Adipocyte (in vitro differentiated cells): ENCODE measurements at regions not wholly inside any gene's neighbourhood (a gene's known extent, or its start where the extent isn't known, plus 50 kb on each side); places are given as distances from the start of the nearest gene placed in this dataset.

Experiments used
- DNase-seq: peaks from one replicate; pipeline ENCODE4 v3.0.0-alpha.2; 2015; ENCODE audit warnings: low read depth
- H3K27me3 ChIP-seq: replicated peaks from 2 replicates; pipeline ENCODE4 v1.7.0; 2013; ENCODE audit warnings: mild to moderate bottlenecking, low read length, moderate library complexity; ENCODE audit not compliant: control insufficient read depth, insufficient read depth
- H3K36me3 ChIP-seq: 2 replicates; pipeline ENCODE4 v1.7.0; 2013; ENCODE audit warnings: low read length, mild to moderate bottlenecking, moderate library complexity; ENCODE audit not compliant: control insufficient read depth, insufficient read depth, severe bottlenecking
- H3K4me1 ChIP-seq: 2 replicates; pipeline ENCODE4 v1.7.0; 2013; ENCODE audit warnings: mild to moderate bottlenecking, low read length, moderate library complexity; ENCODE audit not compliant: control insufficient read depth, insufficient read depth
- H3K4me3 ChIP-seq: 2 replicates; pipeline ENCODE4 v1.7.0; 2013; ENCODE audit warnings: mild to moderate bottlenecking, low read length, moderate library complexity
- H3K9ac ChIP-seq: 2 replicates; pipeline ENCODE4 v1.7.0; 2013; ENCODE audit warnings: mild to moderate bottlenecking, low read length, moderate library complexity
- H3K9me3 ChIP-seq: 2 replicates; pipeline ENCODE4 v1.7.0; 2013; ENCODE audit warnings: mild to moderate bottlenecking, low read length, moderate library complexity; ENCODE audit not compliant: control insufficient read depth

GRCh38 chr13:107738004-107738403 is 477.3 kb downstream of the LIG4 start:
- no peaks in the 10 kb centered on the region for H3K4me1 ChIP-seq
- H3K4me3 ChIP-seq, result no peak overlapping the region
- H3K9ac ChIP-seq, result no peak overlapping the region
- no peaks in the 10 kb centered on the region for H3K27me3 ChIP-seq
- DNase-seq, result no peak
- no peaks in the 10 kb centered on the region for H3K36me3 ChIP-seq
- no peaks in the 10 kb centered on the region for H3K9me3 ChIP-seq

- no peaks in the 10 kb centered on the region for H3K36me3 ChIP-seq
- no peaks in the 10 kb centered on the region for H3K27me3 ChIP-seq
- DNase-seq, result no peak
- H3K9me3 ChIP-seq, result no peaks in the 10 kb centered on the region
- no peak overlapping the region for H3K9ac ChIP-seq
- no peaks in the 10 kb centered on the region for H3K4me1 ChIP-seq
- no peak overlapping the region for H3K4me3 ChIP-seq
Measured at GRCh38 chr13:107736731-107737130, 478.6 kb downstream of the LIG4 start.

- Histone ChIP-seq H3K9me3 (no peaks in the 10 kb centered on the region), H3K9ac (no peak overlapping the region), H3K4me3 (no peak overlapping the region), H3K4me1 (no peaks in the 10 kb centered on the region), H3K36me3 (no peaks in the 10 kb centered on the region), H3K27me3 (no peaks in the 10 kb centered on the region)
- DNase-seq, result no peak
Measured at GRCh38 chr13:107736170-107736569, 479.2 kb downstream of the LIG4 start.

GRCh38 chr13:107734891-107735625 is 480.3 kb downstream of the LIG4 start:
- Histone ChIP-seq H3K27me3 (no peaks in the 10 kb centered on the region), H3K9me3 (no peaks in the 10 kb centered on the region), H3K4me3 (no peak overlapping the region), H3K9ac (no peak overlapping the region), H3K36me3 (no peaks in the 10 kb centered on the region), H3K4me1 (no peaks in the 10 kb centered on the region)
- no peak for DNase-seq

GRCh38 chr13:107733276-107733675 is 482.1 kb downstream of the LIG4 start:
- H3K4me3 ChIP-seq, result no peak overlapping the region
- H3K4me1 ChIP-seq, result no peaks in the 10 kb centered on the region
- no peaks in the 10 kb centered on the region for H3K36me3 ChIP-seq
- no peaks in the 10 kb centered on the region for H3K27me3 ChIP-seq
- H3K9ac ChIP-seq, result no peak overlapping the region
- H3K9me3 ChIP-seq, result no peaks in the 10 kb centered on the region
- no peak for DNase-seq

GRCh38 chr13:107730813-107731212 is 484.5 kb downstream of the LIG4 start:
- peak; percentile 86 for DNase-seq
- Histone ChIP-seq H3K4me1 (no peaks in the 10 kb centered on the region), H3K4me3 (no peak overlapping the region), H3K27me3 (no peaks in the 10 kb centered on the region), H3K9me3 (no peaks in the 10 kb centered on the region), H3K36me3 (no peaks in the 10 kb centered on the region), H3K9ac (no peak overlapping the region)

GRCh38 chr13:107721125-107721869 is 494.0 kb downstream of the LIG4 start:
- Histone ChIP-seq H3K4me1 (no peaks in the 10 kb centered on the region), H3K27me3 (no peaks in the 10 kb centered on the region), H3K36me3 (no peaks in the 10 kb centered on the region), H3K9ac (no peak overlapping the region), H3K9me3 (no peaks in the 10 kb centered on the region), H3K4me3 (peak overlapping the region; percentile 40)
- no peak for DNase-seq

GRCh38 chr13:107716741-107717140 is 498.6 kb downstream of the LIG4 start:
- DNase-seq, result no peak
- Histone ChIP-seq H3K4me3 (no peak overlapping the region), H3K27me3 (no peaks in the 10 kb centered on the region), H3K9ac (no peak overlapping the region), H3K36me3 (no peaks in the 10 kb centered on the region), H3K9me3 (no peaks in the 10 kb centered on the region), H3K4me1 (no peaks in the 10 kb centered on the region)

- no peaks in the 10 kb centered on the region for H3K4me1 ChIP-seq
- H3K36me3 ChIP-seq, result no peaks in the 10 kb centered on the region
- H3K4me3 ChIP-seq, result no peak overlapping the region
- no peak for DNase-seq
- no peaks in the 10 kb centered on the region for H3K9me3 ChIP-seq
- H3K9ac ChIP-seq, result no peak overlapping the region
- H3K27me3 ChIP-seq, result no peaks in the 10 kb centered on the region
Measured at GRCh38 chr13:107716241-107716640, 499.1 kb downstream of the LIG4 start.

- no peak overlapping the region for H3K9ac ChIP-seq
- H3K4me3 ChIP-seq, result no peak overlapping the region
- no peaks in the 10 kb centered on the region for H3K9me3 ChIP-seq
- H3K4me1 ChIP-seq, result no peaks in the 10 kb centered on the region
- no peaks in the 10 kb centered on the region for H3K27me3 ChIP-seq
- no peaks in the 10 kb centered on the region for H3K36me3 ChIP-seq
- no peak for DNase-seq
Measured at GRCh38 chr13:107715496-107715895, 499.8 kb downstream of the LIG4 start.

GRCh38 chr13:107713314-107713713 is 502.0 kb downstream of the LIG4 start:
- Histone ChIP-seq H3K4me1 (no peaks in the 10 kb centered on the region), H3K9me3 (no peaks in the 10 kb centered on the region), H3K27me3 (no peaks in the 10 kb centered on the region), H3K4me3 (no peak overlapping the region), H3K9ac (no peak overlapping the region), H3K36me3 (no peaks in the 10 kb centered on the region)
- DNase-seq, result no peak
